ENCODE measurements at regions not wholly inside any gene's neighbourhood (a gene's known extent, or its start where the extent isn't known, plus 50 kb on each side); places are given as distances from the start of the nearest gene placed in this dataset.

DNA sequence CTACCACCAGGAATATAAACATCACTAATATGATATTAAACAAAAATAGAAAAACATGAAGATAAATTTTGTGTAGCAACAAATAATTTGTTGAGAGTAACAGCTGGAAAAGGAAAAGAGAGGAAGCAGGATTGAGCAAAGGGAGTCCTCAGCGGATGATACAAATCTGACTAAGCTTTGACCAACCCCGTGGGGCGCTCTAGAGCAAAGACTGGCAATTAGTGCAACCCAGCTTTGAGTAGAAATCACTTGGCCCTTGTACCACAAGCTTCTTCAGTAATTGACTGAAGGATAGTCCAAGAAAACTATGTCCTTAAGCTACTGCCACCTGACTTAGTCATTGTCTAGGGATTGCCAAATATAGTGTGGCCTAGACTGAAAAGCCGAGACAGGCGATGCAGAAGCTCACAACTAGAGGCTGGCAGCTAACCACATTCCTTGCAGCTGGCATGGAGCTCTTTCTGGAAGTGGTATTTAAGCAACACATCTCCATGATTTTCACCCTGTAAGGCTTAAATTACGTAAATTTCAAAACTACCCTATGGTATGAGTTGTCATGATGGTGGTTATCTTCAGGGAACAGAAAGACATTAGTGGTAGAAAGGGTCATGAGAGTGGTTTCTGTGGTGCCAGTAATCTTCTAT is 396.0 kb downstream of the PDGFC start:
- TF ChIP-seq POLR2AphosphoS5 (IDR thresholded peaks at IDR 0.05; ENCODE audit: low read depth) (no peak), REST (IDR thresholded peaks at IDR 0.05; ENCODE audit: unreplicated experiment) (no peak), EZH2 (IDR thresholded peaks at IDR 0.05; ENCODE audit: low read depth, unreplicated experiment) (no peak), CREB1 (CRISPR knock-in tag; IDR thresholded peaks at IDR 0.05; ENCODE audit: low read depth) (no peak), JUNB (IDR thresholded peaks at IDR 0.05; ENCODE audit: unreplicated experiment) (no peak), EZH2phosphoT487 (IDR thresholded peaks at IDR 0.05; ENCODE audit: unreplicated experiment) (no peak), ETS1 (IDR thresholded peaks at IDR 0.05) (no peak), STAT1 (IDR thresholded peaks at IDR 0.05; ENCODE audit: unreplicated experiment) (no peak), ZNF114 (CRISPR knock-in tag; IDR thresholded peaks at IDR 0.05) (no peak), ZNF331 (CRISPR knock-in tag; IDR thresholded peaks at IDR 0.05; ENCODE audit: low read depth) (no peak)
- TF ChIP-seq, protein P1, sequence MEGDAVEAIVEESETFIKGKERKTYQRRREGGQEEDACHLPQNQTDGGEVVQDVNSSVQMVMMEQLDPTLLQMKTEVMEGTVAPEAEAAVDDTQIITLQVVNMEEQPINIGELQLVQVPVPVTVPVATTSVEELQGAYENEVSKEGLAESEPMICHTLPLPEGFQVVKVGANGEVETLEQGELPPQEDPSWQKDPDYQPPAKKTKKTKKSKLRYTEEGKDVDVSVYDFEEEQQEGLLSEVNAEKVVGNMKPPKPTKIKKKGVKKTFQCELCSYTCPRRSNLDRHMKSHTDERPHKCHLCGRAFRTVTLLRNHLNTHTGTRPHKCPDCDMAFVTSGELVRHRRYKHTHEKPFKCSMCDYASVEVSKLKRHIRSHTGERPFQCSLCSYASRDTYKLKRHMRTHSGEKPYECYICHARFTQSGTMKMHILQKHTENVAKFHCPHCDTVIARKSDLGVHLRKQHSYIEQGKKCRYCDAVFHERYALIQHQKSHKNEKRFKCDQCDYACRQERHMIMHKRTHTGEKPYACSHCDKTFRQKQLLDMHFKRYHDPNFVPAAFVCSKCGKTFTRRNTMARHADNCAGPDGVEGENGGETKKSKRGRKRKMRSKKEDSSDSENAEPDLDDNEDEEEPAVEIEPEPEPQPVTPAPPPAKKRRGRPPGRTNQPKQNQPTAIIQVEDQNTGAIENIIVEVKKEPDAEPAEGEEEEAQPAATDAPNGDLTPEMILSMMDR (conservative IDR thresholded peaks at IDR 0.05; ENCODE audit: low read depth in 2 of 2): peak; percentile 58 to 63
- TF ChIP-seq, protein P2, sequence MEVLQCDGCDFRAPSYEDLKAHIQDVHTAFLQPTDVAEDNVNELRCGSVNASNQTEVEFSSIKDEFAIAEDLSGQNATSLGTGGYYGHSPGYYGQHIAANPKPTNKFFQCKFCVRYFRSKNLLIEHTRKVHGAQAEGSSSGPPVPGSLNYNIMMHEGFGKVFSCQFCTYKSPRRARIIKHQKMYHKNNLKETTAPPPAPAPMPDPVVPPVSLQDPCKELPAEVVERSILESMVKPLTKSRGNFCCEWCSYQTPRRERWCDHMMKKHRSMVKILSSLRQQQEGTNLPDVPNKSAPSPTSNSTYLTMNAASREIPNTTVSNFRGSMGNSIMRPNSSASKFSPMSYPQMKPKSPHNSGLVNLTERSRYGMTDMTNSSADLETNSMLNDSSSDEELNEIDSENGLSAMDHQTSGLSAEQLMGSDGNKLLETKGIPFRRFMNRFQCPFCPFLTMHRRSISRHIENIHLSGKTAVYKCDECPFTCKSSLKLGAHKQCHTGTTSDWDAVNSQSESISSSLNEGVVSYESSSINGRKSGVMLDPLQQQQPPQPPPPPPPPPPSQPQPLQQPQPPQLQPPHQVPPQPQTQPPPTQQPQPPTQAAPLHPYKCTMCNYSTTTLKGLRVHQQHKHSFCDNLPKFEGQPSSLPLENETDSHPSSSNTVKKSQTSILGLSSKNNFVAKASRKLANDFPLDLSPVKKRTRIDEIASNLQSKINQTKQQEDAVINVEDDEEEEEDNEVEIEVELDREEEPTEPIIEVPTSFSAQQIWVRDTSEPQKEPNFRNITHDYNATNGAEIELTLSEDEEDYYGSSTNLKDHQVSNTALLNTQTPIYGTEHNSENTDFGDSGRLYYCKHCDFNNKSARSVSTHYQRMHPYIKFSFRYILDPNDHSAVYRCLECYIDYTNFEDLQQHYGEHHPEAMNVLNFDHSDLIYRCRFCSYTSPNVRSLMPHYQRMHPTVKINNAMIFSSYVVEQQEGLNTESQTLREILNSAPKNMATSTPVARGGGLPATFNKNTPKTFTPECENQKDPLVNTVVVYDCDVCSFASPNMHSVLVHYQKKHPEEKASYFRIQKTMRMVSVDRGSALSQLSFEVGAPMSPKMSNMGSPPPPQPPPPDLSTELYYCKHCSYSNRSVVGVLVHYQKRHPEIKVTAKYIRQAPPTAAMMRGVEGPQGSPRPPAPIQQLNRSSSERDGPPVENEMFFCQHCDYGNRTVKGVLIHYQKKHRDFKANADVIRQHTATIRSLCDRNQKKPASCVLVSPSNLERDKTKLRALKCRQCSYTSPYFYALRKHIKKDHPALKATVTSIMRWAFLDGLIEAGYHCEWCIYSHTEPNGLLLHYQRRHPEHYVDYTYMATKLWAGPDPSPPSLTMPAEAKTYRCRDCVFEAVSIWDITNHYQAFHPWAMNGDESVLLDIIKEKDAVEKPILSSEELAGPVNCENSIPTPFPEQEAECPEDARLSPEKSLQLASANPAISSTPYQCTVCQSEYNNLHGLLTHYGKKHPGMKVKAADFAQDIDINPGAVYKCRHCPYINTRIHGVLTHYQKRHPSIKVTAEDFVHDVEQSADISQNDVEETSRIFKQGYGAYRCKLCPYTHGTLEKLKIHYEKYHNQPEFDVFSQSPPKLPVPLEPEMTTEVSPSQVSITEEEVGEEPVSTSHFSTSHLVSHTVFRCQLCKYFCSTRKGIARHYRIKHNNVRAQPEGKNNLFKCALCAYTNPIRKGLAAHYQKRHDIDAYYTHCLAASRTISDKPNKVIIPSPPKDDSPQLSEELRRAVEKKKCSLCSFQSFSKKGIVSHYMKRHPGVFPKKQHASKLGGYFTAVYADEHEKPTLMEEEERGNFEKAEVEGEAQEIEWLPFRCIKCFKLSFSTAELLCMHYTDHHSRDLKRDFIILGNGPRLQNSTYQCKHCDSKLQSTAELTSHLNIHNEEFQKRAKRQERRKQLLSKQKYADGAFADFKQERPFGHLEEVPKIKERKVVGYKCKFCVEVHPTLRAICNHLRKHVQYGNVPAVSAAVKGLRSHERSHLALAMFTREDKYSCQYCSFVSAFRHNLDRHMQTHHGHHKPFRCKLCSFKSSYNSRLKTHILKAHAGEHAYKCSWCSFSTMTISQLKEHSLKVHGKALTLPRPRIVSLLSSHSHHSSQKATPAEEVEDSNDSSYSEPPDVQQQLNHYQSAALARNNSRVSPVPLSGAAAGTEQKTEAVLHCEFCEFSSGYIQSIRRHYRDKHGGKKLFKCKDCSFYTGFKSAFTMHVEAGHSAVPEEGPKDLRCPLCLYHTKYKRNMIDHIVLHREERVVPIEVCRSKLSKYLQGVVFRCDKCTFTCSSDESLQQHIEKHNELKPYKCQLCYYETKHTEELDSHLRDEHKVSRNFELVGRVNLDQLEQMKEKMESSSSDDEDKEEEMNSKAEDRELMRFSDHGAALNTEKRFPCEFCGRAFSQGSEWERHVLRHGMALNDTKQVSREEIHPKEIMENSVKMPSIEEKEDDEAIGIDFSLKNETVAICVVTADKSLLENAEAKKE (CRISPR knock-in tag; IDR thresholded peaks at IDR 0.05): no peak

Measured in GM23338 (cell line).